Right lobe of liver (tissue), 6 donors: ENCODE measurements at regions not wholly inside any gene's neighbourhood (a gene's known extent, or its start where the extent isn't known, plus 50 kb on each side); places are given as distances from the start of the nearest gene placed in this dataset.
A peak's percentile ranks its signal among the peaks of the same experiment; 100 is the strongest.

Experiments
- ATAC-seq, 4 donors: fragments of 200-7000 bp; cut with Tn5 transposase; one replicate each; pipeline ENCODE4 v1.9.1; 2020; ENCODE audit warnings: mild to moderate bottlenecking in 4 of 4, moderate library complexity in 4 of 4
- DNase-seq, 3 donors: peaks; one replicate each; pipeline ENCODE4 v3.0.0-alpha.2; 2020
- H3K27ac ChIP-seq, 3 donors: fragments of 200-600 bp; one replicate each; pipeline ENCODE4 v1.8.0; 2022
- H3K27me3 ChIP-seq, 2 donors: fragments of 200-600 bp; one replicate each; pipeline ENCODE4 v1.8.0; 2022
- H3K36me3 ChIP-seq, 4 donors: fragments of 200-600 bp; sonication (generic) in 1 of 4; one replicate each; pipeline versions ENCODE4 v1.5.1 to v1.8.0; 2017 to 2022; ENCODE audit warnings: control low read depth in 1 of 4
- H3K4me1 ChIP-seq, 4 donors: fragments of 200-600 bp; sonication (generic) in 1 of 4; one replicate each; pipeline versions ENCODE4 v1.5.1 to v1.8.0; 2017 to 2022; ENCODE audit warnings: control low read depth in 1 of 4
- H3K4me3 ChIP-seq, 3 donors: fragments of 200-600 bp; one replicate each; pipeline ENCODE4 v1.8.0; 2022
- H3K9me3 ChIP-seq, 4 donors: fragments of 200-600 bp; sonication (generic) in 1 of 4; one replicate each; pipeline versions ENCODE4 v1.5.1 to v1.8.0; 2017 to 2022; ENCODE audit warnings: control low read depth in 1 of 4
- POLR2A ChIP-seq: fragments of 450-650 bp; IDR thresholded peaks from one replicate; pipeline ENCODE4 v1.6.1; 2017; ENCODE audit warnings: antibody characterized with exemption, mild to moderate bottlenecking
- WGBS: methylation state at CpG from one replicate; pipeline ENCODE4 v1.1.6; 2018; ENCODE audit warnings: low coverage, low lambda C conversion rate; ENCODE audit not compliant: insufficient coverage; ENCODE audit errors: missing lambda C conversion rate; 5-methylcytosine and 5-hydroxymethylcytosine counted together
- intact Hi-C, 2 donors: fragments of 100-400 bp; cut with DNase I; formaldehyde crosslinking; loops; one replicate each; pipeline versions ENCODE4 v1.11.2 to v1.14.1; 2022
- TF ChIP-seq, protein P1 (sequence below), 4 donors: fragments of 200-600 bp in 3 of 4; fragments of 450-650 bp in 1 of 4; IDR thresholded peaks; one replicate each; pipeline versions ENCODE4 v1.5.1 to v1.8.0; 2016 to 2022; ENCODE audit warnings: antibody characterized with exemption in 4 of 4, mild to moderate bottlenecking in 2 of 4
- donor health status: DM: no; HTN: yes; CAD: no.
- donor health status: DM: no; HTN: no; CAD: no.
- donor health status: DM: no; HTN: no; CAD: no.
- donor health status: DM: no; HTN: yes; CAD: no.
- donor health status: DM: no; HTN: yes; CAD: no.

GRCh38 chr9:106691627-106692026, 171.3 kb upstream of the ZNF462 start:
- Histone ChIP-seq H3K4me1 (no peaks in the 10 kb centered on the region), H3K27me3 (no peaks in the 10 kb centered on the region), H3K9me3 (no peaks in the 10 kb centered on the region), H3K36me3 (no peaks in the 10 kb centered on the region), H3K4me3 (no peak overlapping the region), H3K27ac (no peak overlapping the region)
- ATAC-seq (no peak), DNase-seq (no peak)
- no peak for TF ChIP-seq POLR2A
- TF ChIP-seq, protein P1, sequence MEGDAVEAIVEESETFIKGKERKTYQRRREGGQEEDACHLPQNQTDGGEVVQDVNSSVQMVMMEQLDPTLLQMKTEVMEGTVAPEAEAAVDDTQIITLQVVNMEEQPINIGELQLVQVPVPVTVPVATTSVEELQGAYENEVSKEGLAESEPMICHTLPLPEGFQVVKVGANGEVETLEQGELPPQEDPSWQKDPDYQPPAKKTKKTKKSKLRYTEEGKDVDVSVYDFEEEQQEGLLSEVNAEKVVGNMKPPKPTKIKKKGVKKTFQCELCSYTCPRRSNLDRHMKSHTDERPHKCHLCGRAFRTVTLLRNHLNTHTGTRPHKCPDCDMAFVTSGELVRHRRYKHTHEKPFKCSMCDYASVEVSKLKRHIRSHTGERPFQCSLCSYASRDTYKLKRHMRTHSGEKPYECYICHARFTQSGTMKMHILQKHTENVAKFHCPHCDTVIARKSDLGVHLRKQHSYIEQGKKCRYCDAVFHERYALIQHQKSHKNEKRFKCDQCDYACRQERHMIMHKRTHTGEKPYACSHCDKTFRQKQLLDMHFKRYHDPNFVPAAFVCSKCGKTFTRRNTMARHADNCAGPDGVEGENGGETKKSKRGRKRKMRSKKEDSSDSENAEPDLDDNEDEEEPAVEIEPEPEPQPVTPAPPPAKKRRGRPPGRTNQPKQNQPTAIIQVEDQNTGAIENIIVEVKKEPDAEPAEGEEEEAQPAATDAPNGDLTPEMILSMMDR (IDR thresholded peaks at IDR 0.05) = no peak
- 77% methylated on average over 6 of the region's 6 CpGs for WGBS
- intact Hi-C loops = no loop called here

DNA sequence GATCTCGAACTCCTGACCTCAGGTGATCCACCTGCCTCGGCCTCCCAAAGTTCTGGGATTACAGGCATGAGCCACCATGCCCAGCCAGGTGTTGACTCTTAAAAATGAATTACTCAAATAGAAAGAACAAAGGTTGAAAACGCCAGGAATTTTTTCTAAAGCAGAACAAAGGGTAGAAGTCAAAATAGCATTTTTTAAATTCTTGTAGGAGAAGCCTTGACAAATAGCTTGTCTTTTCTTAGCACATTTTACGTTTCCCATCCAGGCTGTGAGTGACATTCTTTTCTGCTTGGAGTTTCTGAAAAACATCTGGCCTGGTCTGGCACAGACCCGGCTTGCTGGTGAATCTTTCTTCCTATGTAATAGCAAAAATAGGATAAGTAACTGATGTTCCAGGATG, 169.4 kb upstream of the ZNF462 start:
- Histone ChIP-seq H3K27me3 (no peaks in the 10 kb centered on the region), H3K4me3 (no peak overlapping the region), H3K4me1 (no peaks in the 10 kb centered on the region), H3K27ac (no peak overlapping the region), H3K9me3 (no peaks in the 10 kb centered on the region), H3K36me3 (no peaks in the 10 kb centered on the region)
- TF ChIP-seq, protein P1 (IDR thresholded peaks at IDR 0.05) = no peak
- no peak for TF ChIP-seq POLR2A
- ATAC-seq (no peak), DNase-seq (no peak)
- 56% methylated on average over 5 of the region's 5 CpGs for WGBS
- intact Hi-C loops = no loop called here

DNA sequence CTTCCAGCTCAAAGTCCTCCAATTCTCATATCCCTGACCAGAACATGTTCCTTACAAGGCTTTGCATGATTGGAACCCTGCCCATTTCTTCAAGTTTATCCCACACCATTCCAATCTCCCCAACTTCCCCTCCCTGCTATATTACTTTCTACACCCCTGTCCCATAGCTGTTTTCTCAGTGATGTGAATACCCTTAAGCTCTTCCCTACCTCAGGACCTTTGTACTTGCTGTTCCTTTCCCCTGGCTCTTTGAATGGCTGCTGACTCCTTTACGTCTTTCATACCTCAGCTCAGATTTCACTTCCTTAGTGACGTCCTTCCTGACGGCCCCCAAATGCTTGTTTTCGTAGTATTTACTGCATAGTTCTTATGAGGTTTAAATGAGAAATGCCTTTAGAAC, 166.2 kb upstream of the ZNF462 start:
- no peaks in the 10 kb centered on the region for H3K36me3 ChIP-seq
- H3K4me3 ChIP-seq = no peak overlapping the region
- no peaks in the 10 kb centered on the region for H3K4me1 ChIP-seq
- intact Hi-C loops = no loop called here
- H3K27ac ChIP-seq = no peak overlapping the region
- no peak for ATAC-seq
- no peak for DNase-seq
- H3K27me3 ChIP-seq = no peaks in the 10 kb centered on the region
- 63% methylated on average over 4 of the region's 4 CpGs for WGBS
- no peak for TF ChIP-seq POLR2A
- no peaks in the 10 kb centered on the region for H3K9me3 ChIP-seq

DNA sequence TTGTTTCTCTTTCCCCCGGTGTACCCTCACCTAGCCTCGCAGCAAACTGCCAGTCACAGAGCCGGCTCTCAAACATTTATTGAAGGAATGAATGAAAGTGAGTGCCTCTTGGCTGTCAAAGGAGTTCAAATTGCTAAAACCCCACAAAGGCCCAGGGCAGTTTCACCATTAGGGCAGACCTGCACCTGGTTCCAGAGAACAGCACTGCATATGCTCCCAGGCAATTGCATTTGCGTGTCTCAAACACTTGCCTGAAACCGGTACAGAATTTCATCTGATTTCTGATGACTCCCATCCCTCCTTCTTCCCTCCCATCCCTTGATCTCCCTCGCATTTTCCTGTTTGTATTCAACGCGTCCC, 165.6 kb upstream of the ZNF462 start:
- Histone ChIP-seq H3K36me3 (no peaks in the 10 kb centered on the region), H3K4me3 (no peak overlapping the region), H3K27me3 (no peaks in the 10 kb centered on the region), H3K4me1 (no peaks in the 10 kb centered on the region), H3K9me3 (no peaks in the 10 kb centered on the region), H3K27ac (no peak overlapping the region)
- ATAC-seq = no peak
- no peak for DNase-seq
- intact Hi-C loops = no loop called here
- WGBS = 65% methylated on average over 7 of the region's 8 CpGs
- TF ChIP-seq POLR2A = no peak
- TF ChIP-seq, protein P1 (IDR thresholded peaks at IDR 0.05) = no peak

DNA sequence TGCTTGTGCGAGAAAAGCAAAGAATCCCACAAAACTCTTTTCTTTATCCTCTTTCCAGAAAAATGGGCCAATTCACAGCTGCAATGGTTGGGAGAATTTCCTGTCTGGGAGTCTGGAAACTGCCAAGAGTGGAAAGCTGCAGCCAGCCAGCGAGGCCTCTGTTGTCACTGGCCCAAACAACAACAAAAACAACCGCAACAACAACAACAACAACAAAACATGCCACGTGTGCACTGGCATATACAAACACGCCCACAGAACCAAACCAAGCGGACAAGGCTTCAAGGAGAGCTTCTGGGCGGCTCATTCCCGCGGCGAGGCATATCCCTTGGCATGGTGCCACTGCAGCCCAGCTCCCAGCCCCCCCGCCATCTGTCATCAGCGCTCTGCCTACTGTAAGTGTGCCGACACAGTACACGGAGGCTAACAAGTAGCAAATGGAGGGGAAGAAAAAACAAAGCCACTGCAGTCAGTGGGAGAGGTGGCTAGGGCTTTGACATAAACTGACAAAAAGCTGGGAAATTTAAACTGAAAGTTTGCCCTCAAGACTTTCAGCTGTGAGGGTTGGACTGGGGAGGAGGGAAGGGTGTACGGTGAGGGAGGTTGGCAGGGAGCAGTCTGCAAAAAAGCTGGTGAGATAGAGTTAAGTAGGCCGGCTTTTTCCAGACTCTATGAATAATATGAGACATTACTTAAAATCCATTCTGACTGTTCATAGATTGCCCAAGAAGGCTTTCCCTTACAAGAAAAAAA, 165.0 kb upstream of the ZNF462 start:
- no peak overlapping the region for H3K27ac ChIP-seq
- no peaks in the 10 kb centered on the region for H3K36me3 ChIP-seq
- no peaks in the 10 kb centered on the region for H3K4me1 ChIP-seq
- 77% methylated on average over 14 of the region's 16 CpGs for WGBS
- H3K9me3 ChIP-seq = no peaks in the 10 kb centered on the region
- H3K4me3 ChIP-seq = no peak overlapping the region
- intact Hi-C loops = no loop called here
- no peaks in the 10 kb centered on the region for H3K27me3 ChIP-seq
- ATAC-seq = peak in 3 of 4 donors; percentile 15 to 44 (median 31)
- TF ChIP-seq, protein P1 (IDR thresholded peaks at IDR 0.05) = no peak
- no peak for TF ChIP-seq POLR2A
- DNase-seq = peak; percentile 18 to 52 (median 48)
